ENCODE measurements at regions not wholly inside any gene's neighbourhood (a gene's known extent, or its start where the extent isn't known, plus 50 kb on each side); places are given as distances from the start of the nearest gene placed in this dataset.

GRCh38 chr16:24440306-24440705 is 99.1 kb upstream of the RBBP6 start:
- Histone ChIP-seq H3K9me1 (replicated peaks; ENCODE audit: control insufficient read depth, extremely low read depth, insufficient read depth, low read length) (no peaks in the 10 kb centered on the region), H3K4me2 (ENCODE audit: insufficient read depth, low read length) (no peak overlapping the region), H3K36me3 (ENCODE audit: control insufficient read depth in 2 of 2, extremely low read depth in 1 of 2, insufficient read depth in 2 of 2, low read length in 2 of 2) (no peaks in the 10 kb centered on the region), H3K4me1 (ENCODE audit: control insufficient read depth, extremely low read depth, insufficient read depth, low read length) (no peaks in the 10 kb centered on the region), H3K9ac (replicated peaks; ENCODE audit: extremely low read depth, insufficient read depth, low read length) (no peak overlapping the region), H3K4me3 (replicated peaks in 1 of 3; ENCODE audit: insufficient read depth in 1 of 3, low read depth in 1 of 3, low read length in 3 of 3) (no peak overlapping the region), H3K27me3 (ENCODE audit: control insufficient read depth in 2 of 2, insufficient read depth in 2 of 2, low read length in 2 of 2) (no peaks in the 10 kb centered on the region), H3K79me2 (ENCODE audit: control insufficient read depth, insufficient read depth, low read length) (no peaks in the 10 kb centered on the region), H3K27ac (ENCODE audit: insufficient read depth, low read depth, low read length) (no peak overlapping the region), H4K20me1 (replicated peaks; ENCODE audit: control insufficient read depth, extremely low read depth, insufficient read depth, low read length) (no peaks in the 10 kb centered on the region), H2AFZ (ENCODE audit: low read depth, low read length) (no peak overlapping the region), H3K9me3 (replicated peaks; ENCODE audit: control insufficient read depth, insufficient read depth, low read length) (no peaks in the 10 kb centered on the region)
- POLR2A ChIA-PET: no interaction called here
- dilution Hi-C loops (cut with MboI; ENCODE audit: extremely low pct_ligation_motif_present, low sequenced_read_pairs) (no loop called here), intact Hi-C loops (cut with micrococcal nuclease) (no loop called here)
- FAIRE-seq (no peak), DNase-seq (ENCODE audit: low read depth, low spot score) (no peak)
- TF ChIP-seq POLR2AphosphoS5 (IDR thresholded peaks at IDR 0.05; ENCODE audit: insufficient read depth, low read depth, low read length): no peak
- no peak for TF ChIP-seq FOS (IDR thresholded peaks at IDR 0.05; ENCODE audit: borderline replicate concordance, insufficient read depth, low read length)
- TF ChIP-seq POLR2A (IDR thresholded peaks at IDR 0.05; ENCODE audit: low read depth, low read length): no peak
- TF ChIP-seq MYC (IDR thresholded peaks at IDR 0.05; ENCODE audit: low read depth, low read length): no peak
- TF ChIP-seq EZH2 (IDR thresholded peaks at IDR 0.05; ENCODE audit: borderline replicate concordance, low read depth, low read length, severe bottlenecking): no peak
- no peak for TF ChIP-seq CTCF (IDR thresholded peaks at IDR 0.05; ENCODE audit: extremely low read depth in 1 of 2, insufficient read depth in 1 of 2, low read depth in 1 of 2, low read length in 2 of 2)
- no peak for TF ChIP-seq GATA2 (IDR thresholded peaks at IDR 0.05; ENCODE audit: insufficient read depth, insufficient read length, low read depth, low read length)
- no peak for TF ChIP-seq MAX (IDR thresholded peaks at IDR 0.05; ENCODE audit: insufficient read depth, insufficient read length)
- TF ChIP-seq JUN (IDR thresholded peaks at IDR 0.05; ENCODE audit: borderline replicate concordance, insufficient read depth, insufficient read length, low read depth): no peak
- CTCF ChIA-PET: interaction anchor here (0.7 kb wide), 1 partner anchor 16 kb away, joined by 3 read pairs; no protein-coding TSS in a partner anchor
- BruUV-seq (replicated peaks): no TSS peak

Data from endothelial cell of umbilical vein (primary cell).